SK-N-SH (cell line): ENCODE measurements at regions not wholly inside any gene's neighbourhood (a gene's known extent, or its start where the extent isn't known, plus 50 kb on each side); places are given as distances from the start of the nearest gene placed in this dataset.

ENCODE experiments used
- CTCF ChIA-PET: fragments of 300-600, 350-600 bp; formaldehyde crosslinking; extraction: SDS; loops from one replicate; lab custom pipeline; 2021; lab: Yijun Ruan, JAX
- POLR2A ChIA-PET: fragments of 350-600 bp; sonication (Branson Sonifier 250); formaldehyde crosslinking; extraction: SDS; loops from one replicate; lab custom pipeline; 2020; ENCODE audit warnings: antibody characterized with exemption, inconsistent platforms; lab: Yijun Ruan, JAX
- DNase-seq: peaks from one replicate; pipeline ENCODE4 v3.0.0; 2012
- H2AFZ ChIP-seq: fragments of 200-600 bp; sonication (generic); 2 replicates; pipeline ENCODE4 v1.8.1; 2016; ENCODE audit warnings: antibody characterized with exemption, mild to moderate bottlenecking, low read depth
- H3F3A ChIP-seq: fragments of 200-600 bp; sonication (generic); replicated peaks from 2 replicates; pipeline ENCODE3; 2016; ENCODE audit warnings: antibody characterized with exemption, mild to moderate bottlenecking; ENCODE audit not compliant: insufficient read depth
- H3K27ac ChIP-seq, 2 experiments: fragments of 200-500 bp in 1 of 2; fragments of 200-600 bp in 1 of 2; sonication (Bioruptor generic) in 1 of 2; sonication (generic), shearing (Covaris generic) in 1 of 2; 2 replicates each; pipeline versions ENCODE4 v1.5.1 to v1.6.1; 2014 to 2016; ENCODE audit warnings: low read depth in 2 of 2, inconsistent platforms in 1 of 2, low read length in 1 of 2, mild to moderate bottlenecking in 1 of 2, mixed read lengths in 1 of 2
- H3K27me3 ChIP-seq: fragments of 200-600 bp; sonication (generic), shearing (Covaris generic); 2 replicates; pipeline ENCODE4 v1.6.1; 2016; ENCODE audit warnings: mixed run types; ENCODE audit not compliant: insufficient read depth
- H3K36me3 ChIP-seq, 2 experiments: fragments of 200-500 bp in 1 of 2; fragments of 200-600 bp in 1 of 2; sonication (Bioruptor generic) in 1 of 2; sonication (generic) in 1 of 2; replicated peaks in 1 of 2; 2 replicates each; pipeline versions ENCODE3 to v1.5.1; 2014 to 2016; ENCODE audit warnings: low read length in 1 of 2, mild to moderate bottlenecking in 1 of 2; ENCODE audit not compliant: insufficient read depth in 2 of 2, control insufficient read depth in 1 of 2
- H3K4me1 ChIP-seq, 2 experiments: fragments of 200-500 bp in 1 of 2; fragments of 200-600 bp in 1 of 2; sonication (Bioruptor generic) in 1 of 2; sonication (generic), shearing (Covaris generic) in 1 of 2; 2 replicates each; pipeline versions ENCODE4 v1.5.1 to v1.6.1; 2014 to 2016; ENCODE audit warnings: low read depth in 1 of 2, low read length in 1 of 2, mixed run types in 1 of 2; ENCODE audit not compliant: insufficient read depth in 2 of 2, control insufficient read depth in 1 of 2
- H3K4me2 ChIP-seq: fragments of 200-600 bp; sonication (generic), shearing (Covaris generic); 2 replicates; pipeline ENCODE4 v1.6.1; 2017; ENCODE audit warnings: mixed run types
- H3K4me3 ChIP-seq, 2 experiments: fragments of 200-500 bp in 1 of 2; fragments of 200-600 bp in 1 of 2; sonication (Bioruptor generic) in 1 of 2; sonication (generic), shearing (Covaris generic) in 1 of 2; 2 replicates each; pipeline versions ENCODE4 v1.5.1 to v1.8.1; 2014 to 2016; ENCODE audit warnings: low read depth in 2 of 2, inconsistent platforms in 1 of 2, low read length in 1 of 2, mild to moderate bottlenecking in 1 of 2, mixed read lengths in 1 of 2, moderate library complexity in 1 of 2
- H3K79me2 ChIP-seq: fragments of 200-600 bp; sonication (generic); 2 replicates; pipeline ENCODE4 v1.8.1; 2017; ENCODE audit warnings: mild to moderate bottlenecking; ENCODE audit not compliant: insufficient read depth
- H3K9ac ChIP-seq: fragments of 200-600 bp; sonication (generic); 2 replicates; pipeline ENCODE4 v1.6.1; 2017; ENCODE audit warnings: mixed run types
- H3K9me2 ChIP-seq: fragments of 200-600 bp; sonication (generic); 2 replicates; pipeline ENCODE4 v1.6.1; 2017; ENCODE audit warnings: mixed run types
- H3K9me3 ChIP-seq: fragments of 200-600 bp; sonication (generic); 2 replicates; pipeline ENCODE4 v1.6.1; 2017; ENCODE audit warnings: mixed run types, mild to moderate bottlenecking, moderate library complexity
- H4K20me1 ChIP-seq: fragments of 200-600 bp; sonication (generic); 2 replicates; pipeline ENCODE4 v1.6.1; 2017; ENCODE audit warnings: mild to moderate bottlenecking, mixed run types; ENCODE audit not compliant: insufficient read depth
- ELF1 ChIP-seq: IDR thresholded peaks from 2 replicates; pipeline ENCODE4 v1.4.0; 2012
- EP300 ChIP-seq, 2 experiments: IDR thresholded peaks; 2 replicates each; pipeline versions ENCODE4 v1.4.0 to v1.6.1; 2012; ENCODE audit warnings: borderline replicate concordance in 1 of 2, low read depth in 1 of 2, low read length in 1 of 2
- FOSL2 ChIP-seq: IDR thresholded peaks from 2 replicates; pipeline ENCODE4 v1.4.0; 2012; ENCODE audit warnings: low read depth, mild to moderate bottlenecking, moderate library complexity, borderline replicate concordance
- GABPA ChIP-seq: IDR thresholded peaks from 2 replicates; pipeline ENCODE4 v1.4.0; 2012; ENCODE audit warnings: low read depth, mild to moderate bottlenecking
- GATA2 ChIP-seq: sonication (generic); formaldehyde crosslinking; IDR thresholded peaks from 2 replicates; pipeline ENCODE4 v1.5.0; 2020; ENCODE audit warnings: mild to moderate bottlenecking, missing genetic modification reagents
- IRF3 ChIP-seq: fragments of 150-350 bp; IDR thresholded peaks from 2 replicates; pipeline ENCODE4 v1.6.1; 2016; ENCODE audit warnings: mild to moderate bottlenecking, low read depth, low read length
- JUND ChIP-seq: IDR thresholded peaks from 2 replicates; pipeline ENCODE4 v1.4.0; 2012
- MXI1 ChIP-seq: IDR thresholded peaks from 2 replicates; pipeline ENCODE4 v1.6.1; 2012; ENCODE audit warnings: mild to moderate bottlenecking, low read depth, low read length, improper control_type of control experiment
- NFIC ChIP-seq: IDR thresholded peaks from 2 replicates; pipeline ENCODE4 v1.4.0; 2012; ENCODE audit warnings: borderline replicate concordance
- POLR2AphosphoS5 ChIP-seq: IDR thresholded peaks from 2 replicates; pipeline ENCODE4 v1.6.1; 2012; ENCODE audit warnings: low read depth, low read length
- REST ChIP-seq: IDR thresholded peaks from 2 replicates; pipeline ENCODE4 v1.6.1; 2012; ENCODE audit warnings: mild to moderate bottlenecking, low read depth, low read length, moderate library complexity
- RFX5 ChIP-seq: IDR thresholded peaks from 2 replicates; pipeline ENCODE4 v1.6.1; 2012; ENCODE audit warnings: mild to moderate bottlenecking, improper control_type of control experiment, low read length
- RXRA ChIP-seq: IDR thresholded peaks from 2 replicates; pipeline ENCODE4 v1.4.0; 2012; ENCODE audit warnings: low read depth, mild to moderate bottlenecking, borderline replicate concordance
- SIN3A ChIP-seq: IDR thresholded peaks from 2 replicates; pipeline ENCODE4 v1.6.1; 2012; ENCODE audit warnings: low read depth, mild to moderate bottlenecking, low read length, moderate library complexity, borderline replicate concordance
- SMC3 ChIP-seq: IDR thresholded peaks from 2 replicates; pipeline ENCODE4 v1.6.1; 2012; ENCODE audit warnings: low read depth, low read length, improper control_type of control experiment
- TAF1 ChIP-seq: IDR thresholded peaks from 2 replicates; pipeline ENCODE4 v1.6.1; 2012; ENCODE audit warnings: low read depth, mild to moderate bottlenecking, low read length, moderate library complexity, borderline replicate concordance
- USF2 ChIP-seq: fragments of 150-350 bp; IDR thresholded peaks from 2 replicates; pipeline ENCODE4 v1.6.1; 2017; ENCODE audit warnings: antibody characterized with exemption, low read length, low read depth, borderline replicate concordance
- ZBTB33 ChIP-seq: IDR thresholded peaks from 2 replicates; pipeline ENCODE4 v1.4.0; 2012; ENCODE audit warnings: low read depth, borderline replicate concordance
- WGBS: methylation state at CpG from one replicate; pipeline ENCODE4 v1.1.6; 2017; ENCODE audit warnings: low lambda C conversion rate; 5-methylcytosine and 5-hydroxymethylcytosine counted together

- Histone ChIP-seq H3K27ac (no peak overlapping the region), H3K9ac (no peak overlapping the region), H4K20me1 (no peaks in the 10 kb centered on the region), H3K4me1 (no peaks in the 10 kb centered on the region), H3K27me3 (no peaks in the 10 kb centered on the region), H3K9me2 (no peaks in the 10 kb centered on the region), H3K79me2 (no peaks in the 10 kb centered on the region), H3K9me3 (no peaks in the 10 kb centered on the region), H3K4me3 (no peak overlapping the region), H3K36me3 (no peaks in the 10 kb centered on the region), H3K4me2 (no peak overlapping the region), H3F3A (no peaks in the 10 kb centered on the region), H2AFZ (no peak overlapping the region)
- TF ChIP-seq NFIC (no peak), REST (no peak), RXRA (no peak), GATA2 (CRISPR knock-in tag) (no peak), EP300 (IDR thresholded peaks at IDR 0.05; ENCODE audit: borderline replicate concordance in 1 of 2, low read depth in 1 of 2, low read length in 1 of 2) (no peak), IRF3 (no peak), JUND (no peak), GABPA (no peak), SMC3 (no peak), USF2 (no peak), RFX5 (no peak), ELF1 (no peak), FOSL2 (no peak), MXI1 (no peak)
- ChIA-PET POLR2A (no interaction called here), CTCF (no interaction called here)
- DNase-seq: no peak
Measured at GRCh38 chr4:32226204-32226603, 1506.0 kb downstream of the PCDH7 start.

- whole genome bisulfite sequencing: 15% methylated on average over 2 of the region's 2 CpGs
- DNase-seq: no peak
- CTCF ChIA-PET: no interaction called here
- TF ChIP-seq FOSL2: no peak
- TF ChIP-seq TAF1: no peak
- TF ChIP-seq ZBTB33: no peak
- TF ChIP-seq SIN3A: no peak
- no peak for TF ChIP-seq MXI1
- no peak for TF ChIP-seq GABPA
- no peak for TF ChIP-seq POLR2AphosphoS5
Measured at GRCh38 chr4:32226733-32227132, 1506.6 kb downstream of the PCDH7 start.

More at GRCh38 chr4:32226733-32227132, 1506.6 kb downstream of the PCDH7 start:
- Histone ChIP-seq H3F3A (no peaks in the 10 kb centered on the region), H3K9ac (no peak overlapping the region), H4K20me1 (no peaks in the 10 kb centered on the region), H3K36me3 (no peaks in the 10 kb centered on the region), H2AFZ (no peak overlapping the region), H3K4me2 (no peak overlapping the region), H3K9me3 (no peaks in the 10 kb centered on the region), H3K27me3 (no peaks in the 10 kb centered on the region), H3K4me1 (no peaks in the 10 kb centered on the region), H3K27ac (no peak overlapping the region), H3K9me2 (no peaks in the 10 kb centered on the region), H3K4me3 (no peak overlapping the region), H3K79me2 (no peaks in the 10 kb centered on the region)
- POLR2A ChIA-PET: no interaction called here
